GM19397 (cell line): ENCODE measurements at regions not wholly inside any gene's neighbourhood (a gene's known extent, or its start where the extent isn't known, plus 50 kb on each side); places are given as distances from the start of the nearest gene placed in this dataset.
"Not testable (repeated sequence)": the region's sequence is repeated elsewhere in the genome, so short reads cannot be mapped to it uniquely, and the experiment has no call there.

Source experiments
- ATAC-seq: cut with Tn5 transposase; IDR thresholded peaks from one replicate; pipeline ENCODE4 v1.9.1; 2021; ENCODE audit warnings: mild to moderate bottlenecking, moderate library complexity; ENCODE audit not compliant: unreplicated experiment

GRCh38 chr18:68387246-68387645, 327.7 kb downstream of the TMX3 start:
- ATAC-seq = no peak

- ATAC-seq = not testable (repeated sequence)
Observed at GRCh38 chr18:68383979-68384378, 330.9 kb downstream of the TMX3 start.

DNA sequence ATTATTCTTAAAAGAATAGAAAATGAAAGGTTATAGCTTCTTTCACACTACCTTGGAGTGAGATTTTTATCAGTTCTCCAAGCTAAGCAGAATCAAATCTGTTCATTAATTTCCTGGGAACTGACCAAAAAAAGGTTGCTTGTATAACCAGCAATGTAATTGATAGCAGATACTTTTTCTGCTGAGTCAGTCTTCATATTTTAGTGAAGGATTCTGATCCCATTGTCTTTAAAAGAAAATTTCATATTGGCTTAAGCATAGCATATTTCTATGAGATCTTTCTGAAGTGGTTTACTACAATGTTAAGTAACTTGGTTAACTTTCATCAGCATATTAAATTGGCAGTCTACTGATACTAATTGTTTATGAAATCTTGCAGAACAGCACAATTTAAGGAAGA, 338.0 kb downstream of the TMX3 start:
- ATAC-seq = no peak

- no peak for ATAC-seq
Observed at GRCh38 chr18:68362907-68363306, 352.0 kb downstream of the TMX3 start.

- ATAC-seq = no peak
Observed at GRCh38 chr18:68355637-68356036, 359.3 kb downstream of the TMX3 start.

- no peak for ATAC-seq
Observed at GRCh38 chr18:68354176-68354575, 360.7 kb downstream of the TMX3 start.

- ATAC-seq = no peak
Observed at GRCh38 chr18:68342039-68342659, 372.8 kb downstream of the TMX3 start.

DNA sequence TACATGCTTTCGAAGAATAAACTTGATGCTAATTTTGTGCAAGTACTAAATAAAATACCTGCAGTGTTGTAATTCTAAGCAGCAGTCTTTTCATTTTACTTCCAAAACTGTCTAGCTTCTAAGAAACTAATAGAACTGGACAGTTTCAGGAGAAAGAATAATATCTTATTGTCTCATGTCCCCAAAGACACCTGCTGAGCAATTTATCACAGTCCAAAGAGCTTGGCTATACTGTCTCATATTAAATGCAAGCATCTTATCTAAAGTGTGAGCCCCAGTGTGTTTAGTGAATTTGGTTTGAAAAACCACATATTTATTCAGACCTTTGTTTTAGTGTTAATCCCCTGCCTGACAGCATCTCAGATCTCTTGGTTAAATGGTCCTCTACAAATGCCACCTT, 374.3 kb downstream of the TMX3 start:
- ATAC-seq = no peak

GRCh38 chr18:68330658-68331057, 384.2 kb downstream of the TMX3 start:
- ATAC-seq = no peak

DNA sequence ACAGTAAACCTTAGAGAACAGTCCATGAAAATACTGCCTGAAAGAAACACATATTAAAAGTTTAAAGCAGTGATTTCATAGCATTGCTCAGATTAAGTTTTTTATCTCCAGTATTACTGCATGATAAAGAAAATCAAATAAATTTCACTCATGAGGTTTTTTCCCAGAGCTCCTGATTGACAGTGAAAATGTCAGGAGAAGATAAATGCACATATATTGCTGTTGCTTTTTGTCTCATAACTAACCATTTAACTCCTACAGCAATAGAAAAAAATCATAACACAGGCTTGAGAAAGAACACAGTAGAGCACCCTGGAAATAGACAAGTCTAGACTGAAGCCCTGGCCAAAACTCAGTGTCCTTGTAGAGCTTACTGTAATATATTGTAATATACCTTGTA, 391.0 kb downstream of the TMX3 start:
- ATAC-seq = no peak

- no peak for ATAC-seq
Observed at GRCh38 chr18:68316636-68317035, 398.3 kb downstream of the TMX3 start.

GRCh38 chr18:68314403-68314802, 400.5 kb downstream of the TMX3 start:
- ATAC-seq = no peak

DNA sequence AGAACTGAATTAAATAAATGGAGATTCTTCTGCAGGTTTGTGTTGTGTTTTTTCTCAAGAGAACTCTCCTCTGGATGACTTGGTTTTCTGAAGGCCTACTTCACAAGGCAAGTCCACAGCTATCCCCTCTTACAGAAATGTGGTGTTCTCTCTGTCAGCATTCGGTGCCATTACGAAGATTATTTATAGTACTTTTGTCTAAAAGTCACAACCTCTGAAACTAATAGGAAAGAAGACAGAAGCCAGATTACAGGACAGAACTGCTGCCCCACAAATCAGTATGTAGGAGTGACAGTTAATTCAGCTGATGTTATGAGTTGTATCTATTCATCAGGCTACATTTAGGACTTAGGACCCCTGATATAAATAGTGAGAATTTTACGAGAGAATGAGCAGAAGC, 413.5 kb downstream of the TMX3 start:
- ATAC-seq = no peak

- ATAC-seq = no peak
Observed at GRCh38 chr18:68299906-68300305, 415.0 kb downstream of the TMX3 start.

- no peak for ATAC-seq
Observed at GRCh38 chr18:68298330-68298729, 416.6 kb downstream of the TMX3 start.

- ATAC-seq = no peak
Observed at GRCh38 chr18:68288408-68288807, 426.5 kb downstream of the TMX3 start.

DNA sequence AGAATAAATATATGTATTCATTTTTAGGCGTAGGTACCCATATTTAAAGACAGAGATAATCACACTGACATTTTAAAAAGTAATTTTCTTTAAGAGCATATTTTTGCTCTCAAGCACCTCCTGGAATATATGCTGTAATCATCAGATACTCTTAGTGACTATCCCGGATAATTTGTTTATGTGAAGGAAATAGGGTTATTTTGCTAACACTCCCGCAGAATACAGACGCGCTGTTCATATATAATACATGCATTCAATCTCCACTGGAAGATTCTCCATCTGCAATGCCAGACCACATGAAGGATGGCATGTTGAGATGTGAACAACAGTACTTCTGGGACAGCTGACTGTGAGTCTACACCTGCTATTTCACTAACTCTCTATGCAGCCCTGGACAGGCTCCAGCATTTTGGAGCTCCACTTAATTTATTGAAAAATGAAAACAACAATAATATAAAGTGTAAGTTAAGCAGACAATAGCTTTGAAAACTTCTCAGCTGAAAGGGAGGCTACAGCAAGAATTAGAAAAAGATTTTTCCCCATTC, 430.6 kb downstream of the TMX3 start:
- no peak for ATAC-seq

GRCh38 chr18:68283834-68284233, 431.1 kb downstream of the TMX3 start:
- no peak for ATAC-seq

DNA sequence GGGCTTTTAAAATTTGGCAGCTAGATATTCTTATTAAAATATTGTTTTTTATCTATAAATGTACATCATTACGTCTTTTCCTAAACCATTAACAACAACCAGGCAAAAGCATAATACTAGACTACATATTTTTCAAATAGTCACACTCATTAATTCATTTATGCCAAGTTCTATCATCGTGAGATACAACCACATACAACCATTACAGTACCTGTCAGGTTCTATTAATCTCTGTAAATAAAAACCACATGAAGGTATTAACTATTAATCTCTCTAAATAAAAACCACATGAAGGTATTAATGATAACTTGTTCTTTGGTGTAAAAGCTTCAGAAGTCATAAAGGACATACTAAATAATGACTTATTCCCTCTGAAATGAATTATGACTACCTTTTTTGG, 432.7 kb downstream of the TMX3 start:
- ATAC-seq = no peak

- ATAC-seq = no peak
Observed at GRCh38 chr18:68275616-68276015, 439.3 kb downstream of the TMX3 start.

- no peak for ATAC-seq
Observed at GRCh38 chr18:68270017-68270416, 444.9 kb downstream of the TMX3 start.

- no peak for ATAC-seq
Observed at GRCh38 chr18:68267583-68267982, 447.3 kb downstream of the TMX3 start.

- no peak for ATAC-seq
Observed at GRCh38 chr18:68263481-68263880, 451.4 kb downstream of the TMX3 start.
